Upper lobe of left lung (tissue), 4 donors: ENCODE measurements at regions not wholly inside any gene's neighbourhood (a gene's known extent, or its start where the extent isn't known, plus 50 kb on each side); places are given as distances from the start of the nearest gene placed in this dataset.

ENCODE experiments used
- CTCF ChIP-seq, 6 experiments: fragments of 450-650 bp in 4 of 6; fragments of 200-600 bp in 2 of 6; sonication (generic) in 2 of 6; IDR thresholded peaks; one replicate each; pipeline ENCODE4 v1.5.1; 2016 to 2019; ENCODE audit warnings: antibody characterized with exemption in 6 of 6
- EP300 ChIP-seq, 4 donors: sonication (generic); formaldehyde crosslinking; IDR thresholded peaks; one replicate each; pipeline ENCODE4 v1.5.1; 2017; ENCODE audit warnings: antibody characterized with exemption in 4 of 4, control low read depth in 2 of 4
- POLR2A ChIP-seq, 4 donors: fragments of 450-650 bp; IDR thresholded peaks; one replicate each; pipeline ENCODE4 v1.5.1; 2016 to 2017; ENCODE audit warnings: antibody characterized with exemption in 4 of 4, mild to moderate bottlenecking in 2 of 4

GRCh38 chr3:1910322-1910721 is 188.3 kb upstream of the CNTN4 start:
- no peak for TF ChIP-seq CTCF (IDR thresholded peaks at IDR 0.05)
- no peak for TF ChIP-seq POLR2A (IDR thresholded peaks at IDR 0.05)
- no peak for TF ChIP-seq EP300 (IDR thresholded peaks at IDR 0.05)
